ENCODE measurements at regions not wholly inside any gene's neighbourhood (a gene's known extent, or its start where the extent isn't known, plus 50 kb on each side); places are given as distances from the start of the nearest gene placed in this dataset.
A peak's percentile ranks its signal among the peaks of the same experiment; 100 is the strongest.

GRCh38 chr2:216557820-216558219, 59.2 kb downstream of the RPL37A start:
- Histone ChIP-seq H3K14ac (replicated peaks; ENCODE audit: low read depth, low read length) (peak overlapping the region; percentile 7; the same call in 1 of the 2 replicates), H3K79me1 (ENCODE audit: low read depth in 1 of 2, low read length in 2 of 2) (no peaks in the 10 kb centered on the region), H3K18ac (ENCODE audit: low read depth, low read length) (no peak overlapping the region), H3K23ac (ENCODE audit: low read depth, low read length) (no peak overlapping the region), H2BK15ac (ENCODE audit: low read depth, low read length) (0 out of 3 replicates have a peak overlapping the region, but pooled peaks have one; percentile 11), H3K56ac (ENCODE audit: extremely low read depth, insufficient read depth, low read length) (no peak overlapping the region), H2AK9ac (replicated peaks; ENCODE audit: low read depth, low read length, poor library complexity) (no peak overlapping the region), H3K4me1 (ENCODE audit: control insufficient read depth, insufficient read depth, low read length) (peaks cover 39% of the 10 kb centered on the region), H4K8ac (ENCODE audit: low read depth in 2 of 2, low read length in 2 of 2) (no peak overlapping the region), H2AFZ (replicated peaks; ENCODE audit: low read length, poor library complexity) (no peak overlapping the region), H4K5ac (ENCODE audit: low read depth, low read length) (no peak overlapping the region), H4K91ac (ENCODE audit: insufficient read depth, low read depth, low read length) (no peak overlapping the region), H3K27me3 (ENCODE audit: control insufficient read depth, insufficient read depth, low read length) (no peaks in the 10 kb centered on the region), H3K9ac (ENCODE audit: low read depth, low read length) (no peak overlapping the region), H2AK5ac (ENCODE audit: low read depth, low read length) (peak overlapping the region; percentile 3; the same call in 1 of the 2 replicates), H3K4me2 (ENCODE audit: low read depth, low read length) (no peak overlapping the region), H4K20me1 (ENCODE audit: insufficient read depth, low read length) (no peaks in the 10 kb centered on the region), H3K4me3 (ENCODE audit: insufficient read depth, low read depth, low read length) (no peak overlapping the region), H3K9me3 (ENCODE audit: control insufficient read depth, insufficient read depth, low read length) (no peaks in the 10 kb centered on the region), H3K27ac (ENCODE audit: insufficient read depth, low read length) (no peak overlapping the region), H3K4ac (ENCODE audit: low read depth, low read length) (0 out of 2 replicates have a peak overlapping the region, but pooled peaks have one; percentile 2), H3K9me1 (ENCODE audit: insufficient read depth, low read length) (peaks cover 13% of the 10 kb centered on the region), H2BK5ac (ENCODE audit: low read depth, low read length, poor library complexity, severe bottlenecking) (no peak overlapping the region), H2BK120ac (ENCODE audit: low read depth, low read length) (no peak overlapping the region; the same call in 1 of the 2 replicates), H3K36me3 (ENCODE audit: control insufficient read depth, insufficient read depth, low read length) (no peaks in the 10 kb centered on the region), H2BK20ac (ENCODE audit: low read depth, low read length) (0 out of 2 replicates have a peak overlapping the region, but pooled peaks have one; percentile 9)
- no peak for TF ChIP-seq ELK1 (IDR thresholded peaks at IDR 0.05; ENCODE audit: borderline replicate concordance, low read depth, low read length)
- TF ChIP-seq MAFK (IDR thresholded peaks at IDR 0.05; ENCODE audit: low read depth, low read length) = no peak
- no peak for TF ChIP-seq FOS (IDR thresholded peaks at IDR 0.05; ENCODE audit: low read depth, low read length)
- no peak for TF ChIP-seq MXI1 (IDR thresholded peaks at IDR 0.05; ENCODE audit: borderline replicate concordance, low read depth, low read length)
- no peak for TF ChIP-seq USF2 (IDR thresholded peaks at IDR 0.05; ENCODE audit: low read depth, low read length)
- TF ChIP-seq SMC3 (IDR thresholded peaks at IDR 0.05; ENCODE audit: low read depth, low read length) = no peak
- no peak for TF ChIP-seq CTCF (conservative IDR thresholded peaks at IDR 0.05; ENCODE audit: low read depth, low read length)
- no peak for TF ChIP-seq CHD1 (IDR thresholded peaks at IDR 0.05; ENCODE audit: low read depth, low read length)
- no peak for TF ChIP-seq RCOR1 (IDR thresholded peaks at IDR 0.05; ENCODE audit: insufficient replicate concordance, low read length)
- no peak for TF ChIP-seq RFX5 (IDR thresholded peaks at IDR 0.05; ENCODE audit: low read depth, low read length)
- no peak for TF ChIP-seq RAD21 (IDR thresholded peaks at IDR 0.05; ENCODE audit: low read length)
- no peak for TF ChIP-seq POLR2A (IDR thresholded peaks at IDR 0.05; ENCODE audit: low read depth, low read length)
- no peak for TF ChIP-seq MAZ (IDR thresholded peaks at IDR 0.05; ENCODE audit: borderline replicate concordance, low read depth, low read length)
- no peak for TF ChIP-seq BHLHE40 (IDR thresholded peaks at IDR 0.05; ENCODE audit: low read depth, low read length)
- no peak for TF ChIP-seq NFE2L2 (IDR thresholded peaks at IDR 0.05; ENCODE audit: low read depth, low read length)
- TF ChIP-seq CEBPB (IDR thresholded peaks at IDR 0.05; ENCODE audit: low read depth, low read length) = no peak
- BruUV-seq (replicated peaks) = no TSS peak
- dilution Hi-C loops (cut with HindIII; ENCODE audit: low sequenced_read_pairs, unreplicated experiment) (no loop called here), intact Hi-C loops (cut with micrococcal nuclease) (no loop called here), in situ Hi-C loops (cut with MboI; ENCODE audit: low sequenced_read_pairs) (no loop called here)
- DNase-seq = no peak
- WGBS, 2 experiments (ENCODE audit: extremely low coverage in 2 of 2, insufficient read length in 1 of 2) = no CpG with 5 or more reads among the region's 1 CpG
- POLR2A ChIA-PET (ENCODE audit: unreplicated experiment) = no interaction called here
- CTCF ChIA-PET = interaction anchor here (0.6 to 0.9 kb wide), 2 partner anchors 78 to 100 kb away, joined by 3 read pairs; no protein-coding TSS in a partner anchor
- ATAC-seq (ENCODE audit: low read depth) = peak; percentile 10; the same call in 1 of the 2 replicates
